22Rv1 (cell line): ENCODE measurements at regions not wholly inside any gene's neighbourhood (a gene's known extent, or its start where the extent isn't known, plus 50 kb on each side); places are given as distances from the start of the nearest gene placed in this dataset.

Source experiments
- H3K27ac ChIP-seq: fragments of 450-650 bp; 2 replicates; pipeline ENCODE4 v1.5.1; 2017
- CTCF ChIP-seq: fragments of 450-650 bp; IDR thresholded peaks from 2 replicates; pipeline ENCODE4 v1.5.1; 2017; ENCODE audit warnings: mild to moderate bottlenecking
- ZFX ChIP-seq: fragments of 450-650 bp; IDR thresholded peaks from 2 replicates; pipeline ENCODE4 v1.6.1; 2017; ENCODE audit warnings: antibody characterized with exemption, borderline replicate concordance

DNA sequence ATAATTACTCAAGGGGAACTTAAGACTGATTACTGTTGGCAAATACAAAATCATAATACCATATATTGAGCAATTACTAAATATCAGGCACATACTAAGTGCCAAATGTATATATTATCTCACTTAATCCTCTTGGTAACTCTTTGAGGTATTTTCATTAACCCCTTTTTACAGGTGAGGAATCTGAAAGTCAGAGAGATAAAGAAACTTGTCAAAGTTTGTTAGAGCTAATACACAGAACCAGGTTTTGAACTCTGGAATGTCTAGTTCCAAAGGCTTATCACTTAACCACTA is 80.3 kb downstream of the LLPH start:
- no peak for TF ChIP-seq CTCF
- TF ChIP-seq ZFX: no peak
- no peak overlapping the region for H3K27ac ChIP-seq

GRCh38 chr12:66049538-66050282 is 80.8 kb downstream of the LLPH start:
- no peak for TF ChIP-seq ZFX
- no peak for TF ChIP-seq CTCF
- no peak overlapping the region for H3K27ac ChIP-seq

GRCh38 chr12:66048835-66049537 is 81.6 kb downstream of the LLPH start:
- no peak for TF ChIP-seq ZFX
- no peak overlapping the region for H3K27ac ChIP-seq

DNA sequence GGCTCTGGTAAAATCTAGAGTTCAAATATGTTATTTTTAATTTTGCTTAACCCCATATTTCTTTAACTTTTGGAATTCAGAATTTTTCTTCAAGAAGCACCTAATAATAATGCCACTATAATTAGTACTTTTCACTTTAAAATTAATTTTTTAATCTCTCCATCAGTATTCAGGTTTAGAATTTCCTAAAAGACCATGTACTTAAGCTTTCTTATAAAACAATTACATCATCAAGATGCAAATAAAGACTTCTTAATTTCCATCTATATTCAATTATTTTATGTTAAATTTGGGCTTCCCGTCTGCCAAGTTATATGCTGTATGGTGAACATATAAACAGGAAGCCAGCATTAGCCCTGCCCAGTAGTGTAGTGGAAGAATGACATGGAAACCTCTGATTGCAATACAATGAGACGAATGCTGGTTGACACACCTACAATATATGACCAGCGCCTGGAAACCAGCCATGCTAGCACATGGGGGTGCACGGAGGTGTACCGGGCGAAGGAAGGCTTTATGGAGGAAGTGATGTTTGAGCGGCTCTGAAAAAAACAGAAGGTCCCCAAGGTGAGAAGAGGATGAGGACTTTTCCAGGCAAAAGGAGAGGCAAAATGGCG is 82.2 kb downstream of the LLPH start:
- no peak overlapping the region for H3K27ac ChIP-seq
- no peak for TF ChIP-seq ZFX
- no peak for TF ChIP-seq CTCF

GRCh38 chr12:66047411-66048021 is 83.0 kb downstream of the LLPH start:
- H3K27ac ChIP-seq: no peak overlapping the region
- TF ChIP-seq ZFX (no peak), CTCF (no peak)

DNA sequence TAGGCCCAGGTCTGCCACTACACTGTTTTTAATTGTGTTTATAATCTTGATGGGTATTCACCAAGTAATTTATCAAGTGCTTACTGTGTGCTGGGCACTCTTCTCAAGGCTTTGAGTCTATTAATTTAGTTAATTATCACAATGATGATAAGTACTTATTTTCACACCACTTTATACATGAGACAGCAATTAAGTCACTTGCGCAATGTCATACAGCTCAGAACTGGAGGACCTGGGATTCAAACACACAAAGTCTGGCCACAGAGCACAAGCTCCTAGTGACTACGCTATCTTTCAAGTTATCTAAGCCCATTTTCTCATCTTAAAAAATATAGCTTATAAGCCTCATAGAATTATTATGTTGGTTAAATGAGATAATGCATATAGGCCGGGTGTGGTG is 85.0 kb downstream of the LLPH start:
- TF ChIP-seq ZFX (no peak), CTCF (no peak)
- no peak overlapping the region for H3K27ac ChIP-seq

- TF ChIP-seq CTCF (no peak), ZFX (no peak)
- no peak overlapping the region for H3K27ac ChIP-seq
Measured at GRCh38 chr12:66044731-66045130, 85.8 kb downstream of the LLPH start.
